Thyroid gland (tissue), 4 donors: ENCODE measurements at regions not wholly inside any gene's neighbourhood (a gene's known extent, or its start where the extent isn't known, plus 50 kb on each side); places are given as distances from the start of the nearest gene placed in this dataset.
"Not testable (repeated sequence)": the region's sequence is repeated elsewhere in the genome, so short reads cannot be mapped to it uniquely, and the experiment has no call there.

Experiments
- DNase-seq, 2 donors: peaks; one replicate each; pipeline ENCODE4 v3.0.0-alpha.2; 2019
- H3K27ac ChIP-seq, 3 donors: fragments of 200-600 bp; sonication (generic); 1 replicate in 2 of 3; 2 replicates in 1 of 3; pipeline ENCODE4 v1.5.1; 2016 to 2019; ENCODE audit warnings: mild to moderate bottlenecking in 1 of 3, moderate library complexity in 1 of 3
- H3K27me3 ChIP-seq: fragments of 200-600 bp; sonication (generic); one replicate; pipeline ENCODE4 v1.5.1; 2019
- H3K36me3 ChIP-seq, 2 donors: fragments of 200-600 bp; sonication (generic); one replicate each; pipeline ENCODE4 v1.5.1; 2016 to 2019
- H3K4me1 ChIP-seq, 2 donors: fragments of 200-600 bp; sonication (generic); one replicate each; pipeline ENCODE4 v1.5.1; 2017 to 2019
- H3K4me3 ChIP-seq, 3 donors: fragments of 200-600 bp; sonication (generic); replicated peaks in 1 of 3; 1 replicate in 2 of 3; 2 replicates in 1 of 3; pipeline ENCODE4 v1.5.1; 2016; ENCODE audit warnings: mild to moderate bottlenecking in 1 of 3
- H3K9me3 ChIP-seq: fragments of 200-600 bp; sonication (generic); one replicate; pipeline ENCODE4 v1.5.1; 2017
- POLR2A ChIP-seq, 2 donors: fragments of 450-650 bp; IDR thresholded peaks; one replicate each; pipeline ENCODE4 v1.6.1; 2017; ENCODE audit warnings: antibody characterized with exemption in 2 of 2, mild to moderate bottlenecking in 2 of 2, moderate library complexity in 1 of 2
- WGBS, 2 donors: methylation state at CpG; one replicate each; pipeline ENCODE4 v1.1.5; 2017; 5-methylcytosine and 5-hydroxymethylcytosine counted together
- intact Hi-C: fragments of 100-400 bp; cut with DNase I; formaldehyde crosslinking; loops from one replicate; pipeline ENCODE4 v1.15.1; 2023
- TF ChIP-seq, protein P1 (sequence below), 6 experiments: fragments of 200-600 bp in 3 of 6; fragments of 450-650 bp in 3 of 6; sonication (generic) in 3 of 6; IDR thresholded peaks; one replicate each; pipeline ENCODE4 v1.5.1; 2016 to 2019; ENCODE audit warnings: antibody characterized with exemption in 6 of 6, mild to moderate bottlenecking in 2 of 6, inconsistent platforms in 1 of 6, moderate library complexity in 1 of 6

GRCh38 chrX:96591421-96591820 is 93.2 kb upstream of the DIAPH2 start:
- TF ChIP-seq, protein P1, sequence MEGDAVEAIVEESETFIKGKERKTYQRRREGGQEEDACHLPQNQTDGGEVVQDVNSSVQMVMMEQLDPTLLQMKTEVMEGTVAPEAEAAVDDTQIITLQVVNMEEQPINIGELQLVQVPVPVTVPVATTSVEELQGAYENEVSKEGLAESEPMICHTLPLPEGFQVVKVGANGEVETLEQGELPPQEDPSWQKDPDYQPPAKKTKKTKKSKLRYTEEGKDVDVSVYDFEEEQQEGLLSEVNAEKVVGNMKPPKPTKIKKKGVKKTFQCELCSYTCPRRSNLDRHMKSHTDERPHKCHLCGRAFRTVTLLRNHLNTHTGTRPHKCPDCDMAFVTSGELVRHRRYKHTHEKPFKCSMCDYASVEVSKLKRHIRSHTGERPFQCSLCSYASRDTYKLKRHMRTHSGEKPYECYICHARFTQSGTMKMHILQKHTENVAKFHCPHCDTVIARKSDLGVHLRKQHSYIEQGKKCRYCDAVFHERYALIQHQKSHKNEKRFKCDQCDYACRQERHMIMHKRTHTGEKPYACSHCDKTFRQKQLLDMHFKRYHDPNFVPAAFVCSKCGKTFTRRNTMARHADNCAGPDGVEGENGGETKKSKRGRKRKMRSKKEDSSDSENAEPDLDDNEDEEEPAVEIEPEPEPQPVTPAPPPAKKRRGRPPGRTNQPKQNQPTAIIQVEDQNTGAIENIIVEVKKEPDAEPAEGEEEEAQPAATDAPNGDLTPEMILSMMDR (IDR thresholded peaks at IDR 0.05), result no peak
- TF ChIP-seq POLR2A (IDR thresholded peaks at IDR 0.05), result no peak
- H3K27ac ChIP-seq, result no peak overlapping the region
- no peaks in the 10 kb centered on the region for H3K4me1 ChIP-seq
- no peaks in the 10 kb centered on the region for H3K36me3 ChIP-seq
- H3K4me3 ChIP-seq, result no peak overlapping the region
- no peak for DNase-seq
- 81 to 89% methylated on average over 4 of the region's 4 CpGs for WGBS, 2 donors
- no peaks in the 10 kb centered on the region for H3K27me3 ChIP-seq
- no peaks in the 10 kb centered on the region for H3K9me3 ChIP-seq
- intact Hi-C loops, result no loop called here

GRCh38 chrX:96597847-96598246 is 86.8 kb upstream of the DIAPH2 start:
- intact Hi-C loops, DNase-seq, H3K4me1 ChIP-seq, H3K4me3 ChIP-seq, H3K36me3 ChIP-seq, H3K27me3 ChIP-seq, H3K9me3 ChIP-seq, H3K27ac ChIP-seq: not testable (repeated sequence)
- WGBS, 2 donors, result 91 to 97% methylated on average over 4 to 7 of the region's 9 CpGs

GRCh38 chrX:96611619-96612362 is 72.9 kb upstream of the DIAPH2 start:
- DNase-seq, result no peak
- Histone ChIP-seq H3K27me3 (no peaks in the 10 kb centered on the region), H3K4me3 (no peak overlapping the region), H3K4me1 (no peaks in the 10 kb centered on the region), H3K36me3 (no peaks in the 10 kb centered on the region), H3K9me3 (no peaks in the 10 kb centered on the region), H3K27ac (no peak overlapping the region)
- WGBS, 2 donors, result 55 to 62% methylated on average over 3 of the region's 3 CpGs
- TF ChIP-seq, protein P1 (IDR thresholded peaks at IDR 0.05), result no peak
- no peak for TF ChIP-seq POLR2A (IDR thresholded peaks at IDR 0.05)
- intact Hi-C loops, result no loop called here

DNA sequence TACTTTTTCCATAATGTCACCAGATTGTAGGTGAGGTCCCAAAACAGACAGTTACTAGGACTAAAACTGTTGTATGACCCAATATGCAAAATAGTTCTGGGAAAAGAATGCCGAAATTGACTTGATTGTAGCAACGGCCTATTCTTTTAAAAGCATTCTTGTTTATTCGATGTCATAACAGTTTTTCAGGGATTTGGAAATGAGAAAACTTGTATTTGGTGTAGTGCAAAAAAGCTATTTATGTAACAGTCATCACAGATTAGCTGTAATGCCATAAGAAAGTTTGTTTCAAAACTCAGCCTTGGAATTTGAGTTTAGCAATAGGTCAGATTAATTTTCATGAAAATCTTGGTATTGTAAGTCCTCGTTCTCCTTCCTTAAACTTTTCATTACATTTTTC is 69.2 kb upstream of the DIAPH2 start:
- WGBS, 2 donors, result 89 to 92% methylated on average over 4 of the region's 4 CpGs
- H3K27ac ChIP-seq, result no peak overlapping the region
- H3K36me3 ChIP-seq, result no peaks in the 10 kb centered on the region
- DNase-seq, result no peak
- H3K9me3 ChIP-seq, result no peaks in the 10 kb centered on the region
- no peak overlapping the region for H3K4me3 ChIP-seq
- intact Hi-C loops, result no loop called here
- H3K27me3 ChIP-seq, result no peaks in the 10 kb centered on the region
- TF ChIP-seq POLR2A (IDR thresholded peaks at IDR 0.05), result no peak
- TF ChIP-seq, protein P1 (IDR thresholded peaks at IDR 0.05), result no peak
- no peaks in the 10 kb centered on the region for H3K4me1 ChIP-seq

DNA sequence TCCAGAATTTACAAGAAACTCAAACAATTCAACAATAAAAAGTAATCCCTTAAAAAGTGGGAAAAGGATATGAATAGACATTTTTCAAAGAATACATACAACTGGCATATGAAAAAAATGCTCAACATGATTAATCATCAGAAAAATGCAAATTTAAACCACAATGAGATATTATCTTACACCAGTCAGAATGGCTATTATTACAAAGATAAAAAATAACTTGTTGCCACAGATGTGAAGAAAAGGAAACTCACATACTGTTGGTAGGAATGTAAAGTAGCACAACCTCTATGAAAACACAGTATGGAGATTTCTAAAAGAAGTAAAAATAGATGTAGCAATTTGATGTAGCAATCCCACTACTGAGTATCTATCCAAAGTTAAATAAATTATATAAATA is 65.1 kb upstream of the DIAPH2 start:
- Histone ChIP-seq H3K36me3 (no peaks in the 10 kb centered on the region), H3K4me1 (no peaks in the 10 kb centered on the region), H3K27me3 (no peaks in the 10 kb centered on the region), H3K27ac (no peak overlapping the region), H3K9me3 (no peaks in the 10 kb centered on the region), H3K4me3 (no peak overlapping the region)
- TF ChIP-seq POLR2A (IDR thresholded peaks at IDR 0.05), result no peak
- TF ChIP-seq, protein P1 (IDR thresholded peaks at IDR 0.05), result no peak
- intact Hi-C loops, result no loop called here
- DNase-seq, result no peak
